Esophagus (tissue), 2 donors: ENCODE measurements at regions not wholly inside any gene's neighbourhood (a gene's known extent, or its start where the extent isn't known, plus 50 kb on each side); places are given as distances from the start of the nearest gene placed in this dataset.
"Not testable (repeated sequence)": the region's sequence is repeated elsewhere in the genome, so short reads cannot be mapped to it uniquely, and the experiment has no call there.

Experiments
- H3K27ac ChIP-seq, 2 donors: one replicate each; pipeline ENCODE4 v1.5.1; 2013; ENCODE audit warnings: low read depth in 2 of 2, mild to moderate bottlenecking in 2 of 2, inconsistent platforms in 1 of 2, low read length in 1 of 2, moderate library complexity in 1 of 2
- H3K27me3 ChIP-seq, 2 donors: one replicate each; pipeline ENCODE4 v1.6.1; 2013; ENCODE audit warnings: low read length in 2 of 2, control low read depth in 1 of 2, mild to moderate bottlenecking in 1 of 2; ENCODE audit not compliant: insufficient read depth in 2 of 2, control insufficient read depth in 1 of 2
- H3K36me3 ChIP-seq, 2 donors: one replicate each; pipeline ENCODE4 v1.6.1; 2013; ENCODE audit warnings: low read length in 1 of 2; ENCODE audit not compliant: control insufficient read depth in 2 of 2, insufficient read depth in 2 of 2
- H3K4me1 ChIP-seq, 2 donors: one replicate each; pipeline ENCODE4 v1.6.1; 2013; ENCODE audit warnings: low read length in 1 of 2; ENCODE audit not compliant: control insufficient read depth in 2 of 2, insufficient read depth in 2 of 2
- H3K4me3 ChIP-seq, 2 donors: one replicate each; pipeline ENCODE4 v1.5.1; 2013; ENCODE audit warnings: low read length in 2 of 2, mild to moderate bottlenecking in 2 of 2, low read depth in 1 of 2, moderate library complexity in 1 of 2
- H3K9me3 ChIP-seq, 2 donors: one replicate each; pipeline ENCODE4 v1.6.1; 2013; ENCODE audit warnings: mild to moderate bottlenecking in 2 of 2, low read depth in 1 of 2, low read length in 1 of 2, moderate library complexity in 1 of 2; ENCODE audit not compliant: control insufficient read depth in 2 of 2, insufficient read depth in 1 of 2
- WGBS, 2 donors: extraction: QIAGEN DNeasy Blood & Tissue Kit; methylation state at CpG; one replicate each; pipeline ENCODE4 v1.1.7; 2013; 5-methylcytosine and 5-hydroxymethylcytosine counted together
- donor health status: healthy with polysubstance abuse.
- donor health status: Bipolar disorder and iron deficiency.

- no peak overlapping the region for H3K27ac ChIP-seq
- no peak overlapping the region for H3K4me3 ChIP-seq
- no peaks in the 10 kb centered on the region for H3K9me3 ChIP-seq
- 90 to 100% methylated on average over 1 of the region's 1 CpG for WGBS, 2 donors
- H3K4me1 ChIP-seq = peaks cover 0 to 10% of the 10 kb centered on the region in 2 donors
- H3K36me3 ChIP-seq = no peaks in the 10 kb centered on the region
- no peaks in the 10 kb centered on the region for H3K27me3 ChIP-seq
Measured at GRCh38 chr13:30830638-30830965, 75.5 kb upstream of the MEDAG start.

- Histone ChIP-seq H3K9me3 (no peaks in the 10 kb centered on the region), H3K27ac (no peak overlapping the region), H3K36me3 (no peaks in the 10 kb centered on the region), H3K4me1 (peaks cover 0 to 10% of the 10 kb centered on the region in 2 donors), H3K4me3 (no peak overlapping the region), H3K27me3 (no peaks in the 10 kb centered on the region)
- 90 to 92% methylated on average over 4 of the region's 4 CpGs for WGBS, 2 donors
Measured at GRCh38 chr13:30831515-30831914, 74.6 kb upstream of the MEDAG start.

GRCh38 chr13:30832377-30832776 is 73.7 kb upstream of the MEDAG start:
- H3K27me3 ChIP-seq = no peaks in the 10 kb centered on the region
- H3K27ac ChIP-seq = no peak overlapping the region
- no peak overlapping the region for H3K4me3 ChIP-seq
- peaks cover 0 to 10% of the 10 kb centered on the region in 2 donors for H3K4me1 ChIP-seq
- H3K9me3 ChIP-seq = no peaks in the 10 kb centered on the region
- no peaks in the 10 kb centered on the region for H3K36me3 ChIP-seq
- WGBS, 2 donors = 82 to 90% methylated on average over 4 of the region's 4 CpGs

DNA sequence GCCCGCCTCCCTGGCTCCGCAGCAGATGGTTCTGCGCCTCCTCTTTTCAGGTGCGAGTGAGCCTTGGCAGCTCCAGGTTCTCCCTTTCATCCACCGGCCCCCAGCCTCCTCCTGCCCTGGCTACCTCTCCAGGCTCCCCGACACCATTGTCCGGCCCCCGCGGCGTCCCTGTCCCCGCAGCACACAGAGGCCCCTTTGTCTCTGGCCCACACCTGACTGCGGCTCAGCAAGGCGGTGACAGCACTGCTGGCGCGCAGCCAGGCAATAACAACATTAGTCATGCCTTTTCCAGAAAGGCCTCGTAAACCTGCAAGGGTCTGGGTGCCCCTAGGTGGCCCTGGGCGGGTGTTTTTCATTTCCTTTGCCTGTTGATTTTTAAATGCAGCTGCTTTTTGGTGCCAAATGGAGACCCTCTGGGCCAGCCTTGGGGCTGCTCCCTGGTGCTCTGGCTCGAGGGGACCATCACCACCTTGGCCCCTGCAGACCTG is 73.2 kb upstream of the MEDAG start:
- Histone ChIP-seq H3K27me3 (no peaks in the 10 kb centered on the region), H3K9me3 (no peaks in the 10 kb centered on the region), H3K27ac (no peak overlapping the region), H3K4me3 (no peak overlapping the region), H3K4me1 (peaks cover 0 to 10% of the 10 kb centered on the region in 2 donors), H3K36me3 (no peaks in the 10 kb centered on the region)
- WGBS, 2 donors = 23 to 31% methylated on average over 17 to 18 of the region's 18 CpGs

DNA sequence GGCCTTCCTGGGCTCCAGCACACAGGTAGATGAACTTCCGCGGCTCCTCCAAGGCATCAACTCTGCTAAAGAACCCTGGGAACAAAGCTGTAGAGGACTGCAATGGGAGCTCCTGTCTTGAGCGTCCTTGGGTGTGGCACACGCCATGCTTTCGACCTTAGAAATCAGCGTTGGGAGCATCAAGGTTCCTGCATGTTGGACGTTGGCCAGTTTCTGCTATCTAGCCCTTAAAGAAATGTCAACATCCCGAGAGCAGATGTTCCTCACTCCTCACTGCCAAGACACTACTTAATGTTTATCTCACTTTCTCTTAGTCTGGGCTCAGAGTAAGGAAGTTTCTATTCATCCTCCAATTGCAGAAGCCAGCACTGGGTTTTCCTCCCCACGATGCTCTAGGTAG is 70.6 kb upstream of the MEDAG start:
- Histone ChIP-seq H3K9me3 (no peaks in the 10 kb centered on the region), H3K4me3 (no peak overlapping the region), H3K27ac (no peak overlapping the region), H3K27me3 (no peaks in the 10 kb centered on the region), H3K4me1 (peaks cover 0 to 7% of the 10 kb centered on the region in 2 donors), H3K36me3 (no peaks in the 10 kb centered on the region)
- 50 to 56% methylated on average over 9 of the region's 9 CpGs for WGBS, 2 donors

DNA sequence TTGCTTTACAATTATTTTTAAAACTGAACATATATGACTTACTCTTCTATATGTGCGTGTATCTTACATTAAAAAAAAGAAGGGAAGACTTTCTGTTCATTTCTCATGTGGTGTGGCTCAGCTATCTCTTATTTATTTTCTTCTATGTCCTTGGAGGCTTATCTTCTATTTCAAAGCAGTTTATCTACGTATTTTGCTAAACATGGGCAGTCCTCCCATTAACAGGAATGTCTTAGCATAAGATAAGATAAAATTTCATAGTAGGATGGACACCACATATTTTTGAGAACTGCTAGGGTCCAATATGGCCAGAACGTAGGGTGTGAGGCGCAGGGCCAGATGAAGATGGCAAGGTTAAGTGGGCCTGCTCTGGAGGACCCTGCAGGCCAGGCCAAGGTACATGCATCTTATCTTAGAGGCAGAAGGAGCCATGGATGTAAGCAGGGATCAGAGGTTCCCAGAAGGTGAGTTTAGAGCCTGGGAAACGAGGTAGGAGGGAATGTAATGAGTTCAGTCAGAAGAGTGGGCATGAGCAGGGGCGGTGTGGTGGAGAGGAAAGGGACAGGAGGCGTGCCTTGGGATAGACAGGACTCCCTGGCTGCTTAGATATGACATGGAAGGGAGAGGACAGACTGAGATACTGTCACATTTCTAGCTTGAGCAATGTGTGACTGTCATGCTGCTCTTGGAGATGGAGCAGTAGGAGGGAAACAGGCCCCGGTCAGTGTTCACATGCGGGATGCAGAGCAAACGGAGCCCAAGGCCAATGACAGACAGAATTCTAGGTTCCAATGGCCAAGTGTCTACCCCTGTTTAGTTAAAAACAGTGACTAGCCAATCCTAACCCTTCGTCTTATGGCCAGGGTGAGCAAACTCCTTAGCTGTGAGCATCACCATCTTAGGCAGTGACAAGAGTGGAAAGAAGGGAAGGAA is 68.6 kb upstream of the MEDAG start:
- no peaks in the 10 kb centered on the region for H3K9me3 ChIP-seq
- WGBS, 2 donors = 90 to 93% methylated on average over 11 of the region's 11 CpGs
- peaks cover 0 to 7% of the 10 kb centered on the region in 2 donors for H3K4me1 ChIP-seq

DNA sequence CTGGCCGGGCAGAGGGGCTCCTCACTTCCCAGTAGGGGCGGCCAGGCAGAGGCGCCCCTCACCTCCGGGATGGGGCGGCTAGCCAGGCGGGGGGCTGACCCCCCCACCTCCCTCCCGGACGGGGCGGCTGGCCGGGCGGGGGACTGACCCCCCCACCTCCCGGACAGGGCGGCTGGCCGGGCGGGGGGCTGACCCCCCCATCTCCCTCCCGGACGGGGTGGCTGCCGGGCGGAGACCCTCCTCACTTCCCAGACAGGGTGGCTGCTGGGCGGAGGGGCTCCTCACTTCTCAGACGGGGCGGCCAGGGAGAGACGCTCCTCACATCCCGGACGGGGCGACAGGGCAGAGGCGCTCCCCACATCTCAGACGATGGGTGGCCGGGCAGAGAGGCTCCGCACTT is 66.4 kb upstream of the MEDAG start:
- not testable (repeated sequence) for H3K27ac ChIP-seq, H3K9me3 ChIP-seq, H3K27me3 ChIP-seq, H3K4me1 ChIP-seq, H3K36me3 ChIP-seq, H3K4me3 ChIP-seq
- 93 to 97% methylated on average over 7 to 29 of the region's 30 CpGs for WGBS, 2 donors

More for the DNA sequence above, 68.6 kb upstream of the MEDAG start:
- Histone ChIP-seq H3K36me3 (no peaks in the 10 kb centered on the region), H3K27ac (no peak overlapping the region), H3K27me3 (no peaks in the 10 kb centered on the region), H3K4me3 (no peak overlapping the region)

- Histone ChIP-seq H3K4me1 (peaks cover 0 to 7% of the 10 kb centered on the region in 2 donors), H3K9me3 (peaks cover 0 to 2% of the 10 kb centered on the region in 2 donors), H3K4me3 (no peak overlapping the region), H3K27ac (no peak overlapping the region), H3K27me3 (no peaks in the 10 kb centered on the region), H3K36me3 (no peaks in the 10 kb centered on the region)
- 49 to 63% methylated on average over 2 of the region's 6 CpGs for WGBS, 2 donors
Measured at GRCh38 chr13:30840515-30840914, 65.6 kb upstream of the MEDAG start.

DNA sequence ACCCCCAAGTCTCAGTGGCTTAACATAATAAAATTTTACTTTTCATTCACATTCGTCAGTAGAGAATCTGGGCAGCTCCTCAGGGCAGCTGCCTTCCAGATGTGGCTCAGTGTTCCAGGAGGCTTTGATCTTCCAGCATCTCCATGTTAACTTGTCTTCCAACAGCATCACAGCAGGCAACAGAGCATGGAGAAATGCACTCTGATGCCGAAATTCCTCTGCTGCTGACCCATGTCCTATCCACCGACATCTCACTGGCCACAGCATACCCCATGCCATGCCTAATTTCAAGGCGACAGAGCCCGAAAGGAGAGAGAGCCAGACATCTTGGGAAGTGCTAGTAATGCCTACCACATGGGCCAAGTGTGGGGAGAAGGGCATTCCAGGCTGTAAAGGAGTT is 64.9 kb upstream of the MEDAG start:
- Histone ChIP-seq H3K36me3 (no peaks in the 10 kb centered on the region), H3K9me3 (peaks cover 0 to 2% of the 10 kb centered on the region in 2 donors), H3K4me1 (peaks cover 0 to 7% of the 10 kb centered on the region in 2 donors), H3K27me3 (no peaks in the 10 kb centered on the region), H3K4me3 (no peak overlapping the region), H3K27ac (no peak overlapping the region)
- 60 to 63% methylated on average over 5 of the region's 5 CpGs for WGBS, 2 donors

GRCh38 chr13:30843548-30843947 is 62.5 kb upstream of the MEDAG start:
- 68 to 86% methylated on average over 4 of the region's 4 CpGs for WGBS, 2 donors
- H3K36me3 ChIP-seq = no peaks in the 10 kb centered on the region
- no peaks in the 10 kb centered on the region for H3K27me3 ChIP-seq
- peaks cover 0 to 2% of the 10 kb centered on the region in 2 donors for H3K9me3 ChIP-seq
- H3K4me1 ChIP-seq = peaks cover 0 to 7% of the 10 kb centered on the region in 2 donors
- H3K27ac ChIP-seq = no peak overlapping the region
- no peak overlapping the region for H3K4me3 ChIP-seq
